RWPE1 (cell line): ENCODE measurements at regions not wholly inside any gene's neighbourhood (a gene's known extent, or its start where the extent isn't known, plus 50 kb on each side); places are given as distances from the start of the nearest gene placed in this dataset.

Experiments
- CTCF ChIA-PET: fragments of 350-600 bp; sonication (Branson Sonifier 250); formaldehyde crosslinking; extraction: SDS; loops from one replicate; lab custom pipeline; 2021; lab: Yijun Ruan, JAX
- POLR2A ChIA-PET: fragments of 400-600 bp; formaldehyde crosslinking; extraction: SDS; loops from one replicate; lab custom pipeline; 2020; ENCODE audit warnings: antibody characterized with exemption; ENCODE audit not compliant: low non-redundant PET; lab: Yijun Ruan, JAX
- DNase-seq: peaks from one replicate; pipeline ENCODE4 v3.0.0; 2012; ENCODE audit warnings: low spot score
- H3K27ac ChIP-seq: fragments of 450-650 bp; 2 replicates; pipeline ENCODE4 v1.5.1; 2017
- CTCF ChIP-seq: fragments of 450-650 bp; conservative IDR thresholded peaks from 2 replicates; pipeline ENCODE4 v1.5.1; 2017; ENCODE audit warnings: low read depth, mild to moderate bottlenecking

- DNase-seq: no peak
- ChIA-PET CTCF (no interaction called here), POLR2A (no interaction called here)
- H3K27ac ChIP-seq: no peak overlapping the region
- no peak for TF ChIP-seq CTCF
These were observed 231.3 kb upstream of the NR4A3 start for GRCh38 chr9:99590410-99590809.

GRCh38 chr9:99590840-99591239 lies 230.8 kb upstream of the NR4A3 start:
- H3K27ac ChIP-seq: no peak overlapping the region
- DNase-seq: no peak
- TF ChIP-seq CTCF: no peak
- CTCF ChIA-PET: no interaction called here
- POLR2A ChIA-PET: no interaction called here

- TF ChIP-seq CTCF: no peak
- CTCF ChIA-PET: interaction anchor here (0.7 kb wide), 1 partner anchor 57 kb away, joined by 3 read pairs; no protein-coding TSS in a partner anchor
- POLR2A ChIA-PET: no interaction called here
- no peak for DNase-seq
- no peak overlapping the region for H3K27ac ChIP-seq
These were observed 229.9 kb upstream of the NR4A3 start for GRCh38 chr9:99591770-99592169.

GRCh38 chr9:99592834-99593574 lies 228.7 kb upstream of the NR4A3 start:
- no peak for TF ChIP-seq CTCF
- no peak for DNase-seq
- CTCF ChIA-PET: no interaction called here
- H3K27ac ChIP-seq: no peak overlapping the region
- POLR2A ChIA-PET: no interaction called here

- no peak for DNase-seq
- ChIA-PET CTCF (no interaction called here), POLR2A (no interaction called here)
- TF ChIP-seq CTCF: no peak
- no peak overlapping the region for H3K27ac ChIP-seq
These were observed 228.1 kb upstream of the NR4A3 start for GRCh38 chr9:99593610-99594009.

GRCh38 chr9:99594056-99594780 lies 227.5 kb upstream of the NR4A3 start:
- TF ChIP-seq CTCF: no peak
- no peak for DNase-seq
- CTCF ChIA-PET: no interaction called here
- POLR2A ChIA-PET: no interaction called here
- no peak overlapping the region for H3K27ac ChIP-seq
